ENCODE measurements at regions not wholly inside any gene's neighbourhood (a gene's known extent, or its start where the extent isn't known, plus 50 kb on each side); places are given as distances from the start of the nearest gene placed in this dataset.

GRCh38 chr12:131486451-131487230, 224.2 kb upstream of the SFSWAP start:
- Mint-ChIP-seq H3K27me3 (peaks cover 17% of the 10 kb centered on the region), H3K9me3 (ENCODE audit: low read depth) (no peaks in the 10 kb centered on the region), H3K4me3 (ENCODE audit: low read depth) (no peak overlapping the region), H3K27ac (no peak overlapping the region), H3K4me1 (ENCODE audit: low read depth) (no peaks in the 10 kb centered on the region), H3K36me3 (ENCODE audit: insufficient read depth) (no peaks in the 10 kb centered on the region)
- no peak for TF ChIP-seq CTCF (IDR thresholded peaks at IDR 0.05; ENCODE audit: unreplicated experiment)
- DNase-seq (ENCODE audit: low spot score, unreplicated experiment) = no peak

- H3K27me3 Mint-ChIP-seq = peaks cover 17% of the 10 kb centered on the region
- no peak overlapping the region for H3K4me3 Mint-ChIP-seq (ENCODE audit: low read depth)
- TF ChIP-seq CTCF (IDR thresholded peaks at IDR 0.05; ENCODE audit: unreplicated experiment) = no peak
- no peaks in the 10 kb centered on the region for H3K9me3 Mint-ChIP-seq (ENCODE audit: low read depth)
- no peaks in the 10 kb centered on the region for H3K36me3 Mint-ChIP-seq (ENCODE audit: insufficient read depth)
- DNase-seq (ENCODE audit: low spot score, unreplicated experiment) = no peak
- H3K4me1 Mint-ChIP-seq (ENCODE audit: low read depth) = no peaks in the 10 kb centered on the region
- no peak overlapping the region for H3K27ac Mint-ChIP-seq
Measured at GRCh38 chr12:131487388-131488124, 223.3 kb upstream of the SFSWAP start.

- Mint-ChIP-seq H3K36me3 (ENCODE audit: insufficient read depth) (no peaks in the 10 kb centered on the region), H3K4me3 (ENCODE audit: low read depth) (no peak overlapping the region), H3K27ac (no peak overlapping the region), H3K4me1 (ENCODE audit: low read depth) (no peaks in the 10 kb centered on the region), H3K9me3 (ENCODE audit: low read depth) (no peaks in the 10 kb centered on the region), H3K27me3 (peaks cover 16% of the 10 kb centered on the region)
- DNase-seq (ENCODE audit: low spot score, unreplicated experiment) = no peak
- no peak for TF ChIP-seq CTCF (IDR thresholded peaks at IDR 0.05; ENCODE audit: unreplicated experiment)
Measured at GRCh38 chr12:131489718-131490117, 221.2 kb upstream of the SFSWAP start.

GRCh38 chr12:131491155-131491554, 219.7 kb upstream of the SFSWAP start:
- Mint-ChIP-seq H3K9me3 (ENCODE audit: low read depth) (no peaks in the 10 kb centered on the region), H3K27me3 (peaks cover 24% of the 10 kb centered on the region), H3K4me3 (ENCODE audit: low read depth) (no peak overlapping the region), H3K36me3 (ENCODE audit: insufficient read depth) (no peaks in the 10 kb centered on the region), H3K27ac (no peak overlapping the region), H3K4me1 (ENCODE audit: low read depth) (no peaks in the 10 kb centered on the region)
- no peak for DNase-seq (ENCODE audit: low spot score, unreplicated experiment)
- TF ChIP-seq CTCF (IDR thresholded peaks at IDR 0.05; ENCODE audit: unreplicated experiment) = no peak

GRCh38 chr12:131491916-131492490, 218.9 kb upstream of the SFSWAP start:
- no peak overlapping the region for H3K4me3 Mint-ChIP-seq (ENCODE audit: low read depth)

More at GRCh38 chr12:131491916-131492490, 218.9 kb upstream of the SFSWAP start:
- H3K27ac Mint-ChIP-seq = no peak overlapping the region
- H3K9me3 Mint-ChIP-seq (ENCODE audit: low read depth) = no peaks in the 10 kb centered on the region
- no peaks in the 10 kb centered on the region for H3K4me1 Mint-ChIP-seq (ENCODE audit: low read depth)
- DNase-seq (ENCODE audit: low spot score, unreplicated experiment) = no peak
- TF ChIP-seq CTCF (IDR thresholded peaks at IDR 0.05; ENCODE audit: unreplicated experiment) = no peak
- H3K36me3 Mint-ChIP-seq (ENCODE audit: insufficient read depth) = no peaks in the 10 kb centered on the region
- peaks cover 26% of the 10 kb centered on the region for H3K27me3 Mint-ChIP-seq
